ENCODE measurements at regions not wholly inside any gene's neighbourhood (a gene's known extent, or its start where the extent isn't known, plus 50 kb on each side); places are given as distances from the start of the nearest gene placed in this dataset.

DNA sequence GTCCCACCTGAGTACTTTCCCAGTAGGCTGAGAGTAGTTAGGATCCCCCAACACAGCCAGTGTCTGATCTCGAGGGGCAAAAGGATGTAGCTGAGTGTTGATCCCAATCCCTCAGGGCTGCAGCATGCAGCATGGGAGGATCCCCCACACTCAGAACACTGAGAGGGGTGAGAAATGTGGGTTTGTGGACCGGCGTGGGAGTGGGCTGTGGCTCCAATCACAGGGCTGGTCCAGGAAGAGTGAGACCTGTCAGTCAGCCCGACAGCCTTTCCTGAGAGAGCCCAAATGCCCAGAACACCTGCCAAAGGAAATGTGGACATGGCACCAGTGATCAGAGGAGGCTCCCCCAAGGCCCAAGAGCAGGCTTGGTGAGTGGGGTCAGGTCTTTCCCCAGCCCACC, 228.3 kb upstream of the MGAT4C start:
- TF ChIP-seq, protein P1, sequence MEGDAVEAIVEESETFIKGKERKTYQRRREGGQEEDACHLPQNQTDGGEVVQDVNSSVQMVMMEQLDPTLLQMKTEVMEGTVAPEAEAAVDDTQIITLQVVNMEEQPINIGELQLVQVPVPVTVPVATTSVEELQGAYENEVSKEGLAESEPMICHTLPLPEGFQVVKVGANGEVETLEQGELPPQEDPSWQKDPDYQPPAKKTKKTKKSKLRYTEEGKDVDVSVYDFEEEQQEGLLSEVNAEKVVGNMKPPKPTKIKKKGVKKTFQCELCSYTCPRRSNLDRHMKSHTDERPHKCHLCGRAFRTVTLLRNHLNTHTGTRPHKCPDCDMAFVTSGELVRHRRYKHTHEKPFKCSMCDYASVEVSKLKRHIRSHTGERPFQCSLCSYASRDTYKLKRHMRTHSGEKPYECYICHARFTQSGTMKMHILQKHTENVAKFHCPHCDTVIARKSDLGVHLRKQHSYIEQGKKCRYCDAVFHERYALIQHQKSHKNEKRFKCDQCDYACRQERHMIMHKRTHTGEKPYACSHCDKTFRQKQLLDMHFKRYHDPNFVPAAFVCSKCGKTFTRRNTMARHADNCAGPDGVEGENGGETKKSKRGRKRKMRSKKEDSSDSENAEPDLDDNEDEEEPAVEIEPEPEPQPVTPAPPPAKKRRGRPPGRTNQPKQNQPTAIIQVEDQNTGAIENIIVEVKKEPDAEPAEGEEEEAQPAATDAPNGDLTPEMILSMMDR (IDR thresholded peaks at IDR 0.05; ENCODE audit: low read depth, low read length, missing control alignments) = no peak
- H3K4me3 ChIP-seq (replicated peaks; ENCODE audit: low read depth, low read length) = no peak overlapping the region
- no peak for DNase-seq (ENCODE audit: extremely low read depth, low read depth)

DNA sequence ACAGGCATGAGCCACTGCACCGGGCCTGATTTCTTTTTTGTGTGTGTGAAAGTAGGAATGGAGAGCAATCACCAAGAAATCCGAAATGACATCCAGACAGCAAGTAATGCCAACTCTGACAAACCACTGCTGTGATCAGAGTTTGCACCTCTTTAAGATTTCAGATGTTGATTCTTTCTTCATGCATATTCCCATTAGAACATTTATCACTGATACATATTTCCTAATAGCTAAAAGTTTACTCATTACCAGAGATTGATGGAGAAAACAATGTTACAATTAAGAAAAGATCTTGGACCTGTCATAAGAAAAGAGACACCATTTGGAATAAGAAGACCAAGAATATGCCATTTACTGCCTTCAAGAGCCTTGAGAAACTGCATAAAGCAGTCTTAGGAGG, 217.0 kb upstream of the MGAT4C start:
- no peak for DNase-seq (ENCODE audit: extremely low read depth, low read depth)
- H3K4me3 ChIP-seq (replicated peaks; ENCODE audit: low read depth, low read length) = no peak overlapping the region
- TF ChIP-seq, protein P1 (IDR thresholded peaks at IDR 0.05; ENCODE audit: low read depth, low read length, missing control alignments) = no peak

DNA sequence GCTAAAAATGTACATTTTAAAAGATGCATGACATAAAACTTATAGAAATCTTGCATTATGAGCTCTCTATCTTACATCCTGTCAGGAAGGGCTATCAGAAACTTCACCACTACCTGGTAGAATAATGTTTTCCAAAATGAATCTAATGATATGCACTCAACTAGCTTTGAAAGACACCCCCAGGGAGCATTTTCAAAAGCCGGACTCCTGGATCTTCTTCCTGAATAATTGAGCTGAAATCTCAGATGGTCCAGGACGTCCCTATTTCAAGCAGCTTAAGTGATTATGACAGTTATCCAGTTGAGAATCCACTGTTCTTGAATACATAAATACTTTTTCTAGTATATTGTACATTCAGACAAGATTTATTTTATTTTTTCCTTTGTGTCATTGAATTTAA, 200.6 kb upstream of the MGAT4C start:
- TF ChIP-seq, protein P1 (IDR thresholded peaks at IDR 0.05; ENCODE audit: low read depth, low read length, missing control alignments) = no peak
- DNase-seq (ENCODE audit: extremely low read depth, low read depth) = no peak
- H3K4me3 ChIP-seq (replicated peaks; ENCODE audit: low read depth, low read length) = no peak overlapping the region

DNA sequence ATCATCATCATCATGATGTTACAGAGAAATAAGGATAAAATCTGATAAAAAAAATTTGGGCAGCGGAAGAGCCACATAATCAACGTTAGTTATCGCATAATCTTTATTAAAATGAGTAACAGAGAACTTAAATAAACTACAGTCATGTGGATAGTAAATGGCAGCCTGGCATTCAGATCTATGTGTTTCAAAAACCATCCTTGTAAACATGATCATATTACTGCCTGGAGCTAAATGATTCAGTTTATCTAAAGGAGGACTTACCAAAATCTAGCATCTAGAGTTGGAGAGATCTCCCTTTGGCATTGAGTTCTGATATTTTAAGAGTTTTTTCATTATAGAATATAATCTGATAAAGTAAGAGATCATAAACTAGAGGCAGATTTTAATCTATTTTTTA, 200.1 kb upstream of the MGAT4C start:
- TF ChIP-seq, protein P1 (IDR thresholded peaks at IDR 0.05; ENCODE audit: low read depth, low read length, missing control alignments) = no peak
- DNase-seq (ENCODE audit: extremely low read depth, low read depth) = no peak
- no peak overlapping the region for H3K4me3 ChIP-seq (replicated peaks; ENCODE audit: low read depth, low read length)

DNA sequence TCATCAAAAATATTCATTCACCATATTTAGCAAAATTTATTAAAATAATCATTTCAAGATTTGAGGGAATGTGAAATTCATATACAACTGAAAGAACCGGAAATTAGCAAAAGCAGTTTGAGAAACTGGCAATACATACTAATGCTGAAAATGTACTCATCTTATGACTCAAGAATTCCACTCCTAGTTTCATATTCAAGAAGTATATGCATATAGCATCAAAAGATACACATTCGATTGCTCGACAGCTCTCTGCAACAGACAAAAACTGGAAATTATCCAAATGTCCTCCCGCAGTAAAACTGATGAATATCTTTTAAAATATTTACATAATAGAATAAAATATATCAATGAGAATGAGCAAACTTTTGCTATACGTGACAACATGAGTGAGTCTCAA, 189.2 kb upstream of the MGAT4C start:
- TF ChIP-seq, protein P1 (IDR thresholded peaks at IDR 0.05; ENCODE audit: low read depth, low read length, missing control alignments) = no peak
- no peak for DNase-seq (ENCODE audit: extremely low read depth, low read depth)

DNA sequence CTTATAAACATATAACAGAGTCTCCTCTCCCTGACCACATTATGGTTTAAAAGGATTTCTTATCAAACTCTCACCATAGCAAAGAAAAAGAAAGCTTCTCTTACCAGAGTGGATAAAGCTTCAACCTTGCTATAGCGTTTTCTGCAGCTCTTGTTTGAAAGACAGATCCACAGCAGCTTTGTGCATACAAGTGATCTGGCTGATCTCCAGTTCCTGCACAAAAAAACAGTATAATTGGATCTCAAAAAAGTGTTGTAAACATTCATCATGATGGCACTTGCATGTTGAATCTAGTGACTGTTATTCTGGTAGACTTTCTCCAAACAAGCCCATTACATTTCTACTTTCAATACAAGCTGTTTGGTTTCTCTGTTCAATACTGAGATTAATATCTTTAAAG, 178.9 kb upstream of the MGAT4C start:
- DNase-seq (ENCODE audit: extremely low read depth, low read depth) = no peak
- TF ChIP-seq, protein P1 (IDR thresholded peaks at IDR 0.05; ENCODE audit: low read depth, low read length, missing control alignments) = no peak
- H3K4me3 ChIP-seq (replicated peaks; ENCODE audit: low read depth, low read length) = no peak overlapping the region

More for the DNA sequence above, 189.2 kb upstream of the MGAT4C start:
- H3K4me3 ChIP-seq (replicated peaks; ENCODE audit: low read depth, low read length) = no peak overlapping the region

DNA sequence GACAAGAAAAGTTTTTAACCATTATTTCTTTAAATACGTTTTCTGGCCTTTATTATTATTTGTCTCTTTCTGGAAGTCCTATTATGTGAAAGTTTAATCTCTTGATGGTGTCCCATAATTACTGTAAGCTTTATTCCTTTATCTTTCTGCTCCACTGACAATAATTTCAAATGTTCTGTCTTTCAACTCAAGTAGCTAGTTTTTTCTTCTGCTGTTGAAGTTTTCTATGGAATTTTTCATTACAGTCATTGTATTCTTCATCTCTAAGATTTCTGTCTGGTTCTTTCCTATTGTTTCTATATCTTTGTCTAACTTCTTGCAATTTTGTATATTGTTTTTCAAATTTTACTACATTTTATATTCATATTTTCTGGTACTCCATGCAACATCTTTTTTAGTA, 173.6 kb upstream of the MGAT4C start:
- TF ChIP-seq, protein P1 (IDR thresholded peaks at IDR 0.05; ENCODE audit: low read depth, low read length, missing control alignments) = no peak
- DNase-seq (ENCODE audit: extremely low read depth, low read depth) = no peak

More for the DNA sequence above, 173.6 kb upstream of the MGAT4C start:
- H3K4me3 ChIP-seq (replicated peaks; ENCODE audit: low read depth, low read length) = no peak overlapping the region

Data from HFF-Myc (cell line).